Ramos (cell line): ENCODE measurements at regions not wholly inside any gene's neighbourhood (a gene's known extent, or its start where the extent isn't known, plus 50 kb on each side); places are given as distances from the start of the nearest gene placed in this dataset.

Experiments
- in situ Hi-C: fragments of 300-500 bp; cut with MboI; formaldehyde crosslinking; loops from one replicate; pipeline ENCODE4 v1.14.3; 2022; ENCODE audit warnings: low sequenced_read_pairs; ENCODE audit not compliant: unreplicated experiment

GRCh38 chr7:81607987-81608386 is 161.9 kb downstream of the HGF start:
- in situ Hi-C loops = no loop called here

- in situ Hi-C loops = no loop called here
Measured at GRCh38 chr7:81606078-81606863, 163.6 kb downstream of the HGF start.

GRCh38 chr7:81605493-81605892 is 164.4 kb downstream of the HGF start:
- in situ Hi-C loops = no loop called here

- in situ Hi-C loops = no loop called here
Measured at GRCh38 chr7:81604808-81605174, 165.1 kb downstream of the HGF start.

- in situ Hi-C loops = no loop called here
Measured at GRCh38 chr7:81604075-81604807, 165.6 kb downstream of the HGF start.

- in situ Hi-C loops = no loop called here
Measured at GRCh38 chr7:81600608-81601007, 169.2 kb downstream of the HGF start.

- in situ Hi-C loops = no loop called here
Measured at GRCh38 chr7:81598951-81599350, 170.9 kb downstream of the HGF start.

GRCh38 chr7:81594767-81595166 is 175.1 kb downstream of the HGF start:
- in situ Hi-C loops = no loop called here

- in situ Hi-C loops = no loop called here
Measured at GRCh38 chr7:81590131-81590530, 179.7 kb downstream of the HGF start.

GRCh38 chr7:81584667-81585066 is 185.2 kb downstream of the HGF start:
- in situ Hi-C loops = no loop called here

GRCh38 chr7:81583882-81584533 is 185.8 kb downstream of the HGF start:
- in situ Hi-C loops = no loop called here

- in situ Hi-C loops = no loop called here
Measured at GRCh38 chr7:81583090-81583489, 186.8 kb downstream of the HGF start.

GRCh38 chr7:81577642-81578340 is 192.1 kb downstream of the HGF start:
- in situ Hi-C loops = no loop called here

- in situ Hi-C loops = no loop called here
Measured at GRCh38 chr7:81574723-81575326, 195.0 kb downstream of the HGF start.

GRCh38 chr7:81573932-81574331 is 195.9 kb downstream of the HGF start:
- in situ Hi-C loops = no loop called here

- in situ Hi-C loops = no loop called here
Measured at GRCh38 chr7:81573128-81573527, 196.7 kb downstream of the HGF start.

GRCh38 chr7:81562581-81562980 is 207.3 kb downstream of the HGF start:
- in situ Hi-C loops = no loop called here

- in situ Hi-C loops = no loop called here
Measured at GRCh38 chr7:81560708-81561107, 209.1 kb downstream of the HGF start.

GRCh38 chr7:81549484-81550016 is 220.3 kb downstream of the HGF start:
- in situ Hi-C loops = no loop called here

GRCh38 chr7:81534996-81535395 is 234.9 kb downstream of the HGF start:
- in situ Hi-C loops = no loop called here
